Caki2 (cell line): ENCODE measurements at regions not wholly inside any gene's neighbourhood (a gene's known extent, or its start where the extent isn't known, plus 50 kb on each side); places are given as distances from the start of the nearest gene placed in this dataset.
A peak's percentile ranks its signal among the peaks of the same experiment; 100 is the strongest.
"Not testable (repeated sequence)": the region's sequence is repeated elsewhere in the genome, so short reads cannot be mapped to it uniquely, and the experiment has no call there.

ENCODE experiments used
- DNase-seq: peaks from one replicate; pipeline ENCODE4 v3.0.0-alpha.2; 2015; ENCODE audit warnings: low read depth
- in situ Hi-C: cut with HindIII; loops from 2 replicates; pipeline ENCODE4 v1.10.0; 2016; ENCODE audit warnings: low sequenced_read_pairs, low pct_unique_long_range_greater_than_20kb, mixed read lengths

DNA sequence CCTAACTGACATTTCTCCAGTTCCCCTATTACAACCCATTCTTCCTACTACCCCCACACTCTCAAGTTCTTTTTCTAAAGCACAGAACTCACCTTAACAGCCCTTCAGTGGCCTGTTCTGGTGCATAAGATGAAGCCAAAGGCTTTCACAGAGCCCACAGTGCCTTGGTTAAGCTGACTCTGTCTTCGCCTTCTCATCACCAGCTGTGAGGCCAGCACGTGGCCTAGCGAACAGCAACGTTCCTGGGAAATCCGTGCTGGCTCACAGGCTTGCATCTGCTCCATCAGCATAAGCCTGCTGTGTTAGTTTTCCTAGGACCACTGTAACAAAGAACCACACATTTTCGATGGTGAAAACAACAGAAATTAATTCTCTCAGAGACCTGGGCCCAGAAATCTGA is 67.9 kb upstream of the LPAR1 start:
- in situ Hi-C loops, result no loop called here
- DNase-seq, result no peak

DNA sequence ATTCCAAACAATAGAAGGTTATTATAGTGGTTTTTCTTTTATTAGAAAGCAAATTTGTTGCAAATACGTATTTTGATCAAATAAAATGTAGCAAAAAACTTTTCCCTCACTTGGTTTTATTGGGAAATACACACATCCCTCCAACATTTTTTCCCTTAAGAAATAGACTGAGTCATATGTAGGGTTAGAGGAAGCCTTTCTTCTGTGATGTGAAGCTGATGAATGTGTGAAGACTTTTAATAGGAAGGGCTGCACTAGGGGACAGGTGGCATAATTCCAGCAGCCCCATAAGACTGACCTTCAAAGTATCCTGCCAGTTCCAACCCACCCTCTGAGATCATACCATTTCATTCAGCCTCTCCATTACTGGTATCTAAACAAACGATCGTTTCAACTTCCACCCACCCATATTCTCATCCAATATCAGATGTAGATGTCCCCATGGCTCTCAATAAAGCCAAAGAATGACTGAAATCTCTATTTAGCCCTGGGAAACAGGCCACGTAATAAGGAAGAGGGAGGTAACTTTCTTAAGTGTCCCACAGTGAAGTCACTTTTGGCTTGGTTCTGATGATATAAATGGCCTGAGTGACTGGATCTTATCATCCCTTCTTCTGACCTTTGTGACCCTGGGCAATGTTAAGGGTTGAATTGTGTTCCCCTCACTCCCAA is 64.7 kb upstream of the LPAR1 start:
- DNase-seq, result no peak
- in situ Hi-C loops, result no loop called here

DNA sequence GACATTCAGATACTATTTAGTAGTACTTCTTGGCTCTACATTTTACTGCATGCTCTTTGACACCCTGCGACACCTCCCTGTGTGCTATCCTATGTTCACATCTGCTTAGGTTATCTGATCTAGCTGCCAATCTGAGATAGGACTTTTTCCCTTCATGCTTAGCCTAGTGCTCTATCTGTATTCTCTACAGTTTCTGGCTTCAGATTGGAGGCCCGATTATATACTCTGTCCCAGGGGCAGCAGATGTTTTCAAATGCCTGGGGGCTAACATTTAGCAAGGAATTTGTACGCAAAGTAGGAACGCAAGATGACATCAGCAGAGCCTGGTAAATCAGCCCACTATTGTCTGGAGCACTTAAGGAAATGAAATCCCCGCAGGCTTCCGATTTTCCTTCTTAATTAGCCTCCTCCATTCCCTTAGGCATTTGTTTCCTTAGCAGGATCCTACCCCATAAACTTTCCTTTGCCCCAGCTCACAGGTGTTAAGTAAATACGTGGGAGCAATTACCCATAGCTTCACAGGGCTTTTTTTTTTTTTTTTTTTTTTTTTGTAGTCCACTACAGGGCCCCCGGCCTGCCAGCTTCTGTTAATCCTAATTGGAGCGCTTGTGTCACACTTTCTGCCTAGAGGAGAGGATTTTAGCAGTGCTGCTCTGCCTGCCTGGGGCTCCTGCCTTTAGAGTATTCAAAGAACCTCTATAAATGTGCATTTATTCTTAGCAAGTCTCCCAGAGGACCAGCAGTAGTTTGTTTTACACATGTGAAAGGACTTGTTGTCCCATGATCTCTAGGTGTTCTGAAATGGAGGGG is 61.1 kb upstream of the LPAR1 start:
- DNase-seq, result no peak
- in situ Hi-C loops, result no loop called here

DNA sequence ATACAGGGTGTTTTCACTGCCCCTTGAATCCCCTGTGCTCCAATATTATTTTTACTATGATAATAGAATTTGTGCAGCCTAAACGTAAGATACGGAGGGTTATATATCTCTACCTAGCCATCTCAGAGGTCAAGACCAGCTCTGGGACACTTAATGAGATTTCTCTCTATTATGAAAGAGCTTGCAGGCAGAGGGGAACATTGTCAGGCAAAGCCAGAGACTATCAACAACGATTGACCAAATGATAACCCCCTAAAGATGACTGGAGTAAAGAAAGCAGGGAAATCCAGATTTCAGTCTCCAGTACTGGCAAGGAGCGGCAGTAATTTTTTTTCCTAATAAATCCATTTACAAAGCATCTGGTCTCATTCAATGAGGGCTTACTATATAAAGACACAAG is 59.8 kb upstream of the LPAR1 start:
- in situ Hi-C loops, result no loop called here
- DNase-seq, result no peak

DNA sequence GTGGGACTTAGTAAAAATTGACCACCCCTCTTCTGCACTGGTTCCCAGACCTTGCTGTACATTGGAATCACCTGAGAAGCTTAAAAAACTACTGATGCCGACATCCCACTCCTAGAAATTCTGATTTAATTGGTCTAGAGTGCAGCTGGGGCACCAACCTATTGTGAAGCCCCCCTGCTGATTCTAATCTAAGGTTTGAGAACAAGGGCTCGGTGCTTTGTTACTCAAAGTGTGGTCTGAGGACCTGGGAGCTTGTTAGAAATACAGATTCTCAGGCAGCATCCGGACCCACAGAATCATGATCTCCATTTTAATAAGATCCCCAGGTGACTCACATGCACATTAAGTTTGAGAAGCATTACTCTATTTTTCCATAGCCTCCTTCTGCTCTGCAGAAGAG is 57.8 kb upstream of the LPAR1 start:
- in situ Hi-C loops, result no loop called here
- DNase-seq, result no peak

DNA sequence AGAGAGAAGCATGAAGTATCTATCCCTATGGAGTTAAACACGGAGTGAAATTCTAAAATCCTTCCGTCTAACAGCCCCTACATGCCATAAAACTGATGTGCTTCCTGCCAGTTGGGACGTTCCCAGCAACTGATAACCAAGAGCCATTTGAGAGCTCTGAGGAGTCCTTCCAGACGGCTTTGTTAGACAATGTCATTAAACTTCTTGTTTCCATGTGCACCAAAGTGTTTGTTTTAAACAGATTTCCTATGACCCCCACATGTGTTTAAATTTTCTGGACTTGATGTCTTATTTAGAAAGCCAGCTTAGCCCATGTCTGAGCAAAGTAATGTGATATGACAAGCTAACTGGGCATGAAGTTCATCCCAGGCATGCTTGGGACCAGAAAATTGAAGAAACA is 57.2 kb upstream of the LPAR1 start:
- in situ Hi-C loops, result no loop called here
- no peak for DNase-seq

DNA sequence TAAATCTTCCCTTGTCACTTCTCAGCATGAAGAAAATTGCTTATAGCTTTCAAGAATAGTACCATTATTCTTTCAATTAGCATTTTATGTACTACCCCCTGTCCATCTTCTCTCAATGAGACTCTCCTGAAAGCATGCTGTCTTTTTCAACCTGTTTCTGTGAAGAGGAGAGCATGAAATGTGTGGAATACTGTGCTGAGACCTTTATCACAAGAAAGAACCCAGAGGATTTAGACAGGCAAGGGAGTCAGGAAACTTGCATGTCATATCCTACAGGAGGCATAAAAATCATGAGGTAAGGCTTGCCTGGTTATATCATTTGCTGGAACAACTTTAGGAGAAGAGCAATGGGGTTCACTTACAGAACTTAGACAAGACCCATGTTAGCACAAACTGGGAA is 56.7 kb upstream of the LPAR1 start:
- no peak for DNase-seq
- in situ Hi-C loops, result no loop called here

DNA sequence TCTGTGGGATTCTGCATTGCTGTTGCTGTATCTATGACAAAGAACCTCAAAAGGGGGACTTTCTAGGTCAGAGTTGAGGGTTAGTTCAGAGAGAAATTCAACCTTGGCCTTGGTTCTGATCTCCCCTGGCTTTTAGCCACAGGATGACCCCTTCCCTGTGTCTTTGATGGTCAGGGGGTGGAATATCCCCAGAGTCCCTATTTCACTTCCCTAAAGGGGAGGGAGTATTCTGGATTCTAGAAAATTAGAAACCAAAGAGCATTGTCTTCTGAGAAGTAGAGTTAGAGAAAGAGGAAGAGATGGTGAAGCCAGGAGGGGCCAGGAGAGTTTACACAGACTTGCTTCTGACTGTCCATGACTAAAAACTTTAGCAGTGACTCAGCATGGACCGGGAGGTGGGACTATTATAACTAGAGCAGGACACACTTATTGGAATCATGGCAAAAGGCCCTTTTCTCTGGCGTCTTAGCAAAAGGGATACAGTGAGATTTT is 56.2 kb upstream of the LPAR1 start:
- in situ Hi-C loops, result no loop called here
- peak; percentile 26 for DNase-seq

DNA sequence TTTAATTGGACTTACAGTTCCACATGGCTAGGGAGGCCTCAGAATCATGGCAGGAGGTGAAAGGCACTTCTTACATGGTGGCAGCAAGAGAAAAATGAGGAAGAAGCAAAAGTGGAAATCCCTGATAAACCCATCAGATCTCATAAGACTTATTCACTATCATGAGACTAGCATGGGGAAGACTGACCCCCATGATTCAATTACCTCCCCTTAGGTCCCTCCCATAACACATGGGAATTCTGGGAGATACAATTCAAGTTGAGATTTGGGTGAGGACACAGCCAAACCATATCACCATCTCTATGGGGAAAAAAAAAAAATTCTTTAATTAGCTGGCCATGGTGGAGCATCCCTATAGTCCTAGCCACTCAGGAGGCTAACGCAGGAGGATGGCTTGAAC is 53.9 kb upstream of the LPAR1 start:
- DNase-seq, in situ Hi-C loops: not testable (repeated sequence)
